ENCODE measurements at regions not wholly inside any gene's neighbourhood (a gene's known extent, or its start where the extent isn't known, plus 50 kb on each side); places are given as distances from the start of the nearest gene placed in this dataset.

GRCh38 chr1:217327901-217328300 is 303.0 kb downstream of the GPATCH2 start:
- no peak for DNase-seq (ENCODE audit: low read depth, low spot score)
- H3K4me3 ChIP-seq (ENCODE audit: low read depth, low read length): no peak overlapping the region

GRCh38 chr1:217322834-217323233 is 308.1 kb downstream of the GPATCH2 start:
- CTCF ChIA-PET: no interaction called here
- POLR2A ChIA-PET: no interaction called here
- DNase-seq (ENCODE audit: low read depth, low spot score): no peak
- H3K4me3 ChIP-seq (ENCODE audit: low read depth, low read length): no peak overlapping the region
- no peak for TF ChIP-seq CTCF (IDR thresholded peaks at IDR 0.05; ENCODE audit: insufficient read depth, low read length, missing control alignments)

More at GRCh38 chr1:217327901-217328300, 303.0 kb downstream of the GPATCH2 start:
- no peak for TF ChIP-seq CTCF (IDR thresholded peaks at IDR 0.05; ENCODE audit: insufficient read depth, low read length, missing control alignments)
- POLR2A ChIA-PET: no interaction called here
- CTCF ChIA-PET: no interaction called here

GRCh38 chr1:217315346-217315745 is 315.5 kb downstream of the GPATCH2 start:
- no peak for DNase-seq (ENCODE audit: low read depth, low spot score)
- ChIA-PET CTCF (no interaction called here), POLR2A (no interaction called here)
- H3K4me3 ChIP-seq (ENCODE audit: low read depth, low read length): no peak overlapping the region
- no peak for TF ChIP-seq CTCF (IDR thresholded peaks at IDR 0.05; ENCODE audit: insufficient read depth, low read length, missing control alignments)

GRCh38 chr1:217313096-217313495 is 317.8 kb downstream of the GPATCH2 start:
- POLR2A ChIA-PET: no interaction called here
- TF ChIP-seq CTCF (IDR thresholded peaks at IDR 0.05; ENCODE audit: insufficient read depth, low read length, missing control alignments): no peak
- CTCF ChIA-PET: no interaction called here
- no peak overlapping the region for H3K4me3 ChIP-seq (ENCODE audit: low read depth, low read length)
- DNase-seq (ENCODE audit: low read depth, low spot score): no peak

- DNase-seq (ENCODE audit: low read depth, low spot score): no peak
- H3K4me3 ChIP-seq (ENCODE audit: low read depth, low read length): no peak overlapping the region
- TF ChIP-seq CTCF (IDR thresholded peaks at IDR 0.05; ENCODE audit: insufficient read depth, low read length, missing control alignments): no peak
- CTCF ChIA-PET: no interaction called here
- POLR2A ChIA-PET: no interaction called here
Measured at GRCh38 chr1:217311766-217312165, 319.1 kb downstream of the GPATCH2 start.

GRCh38 chr1:217311269-217311668 is 319.6 kb downstream of the GPATCH2 start:
- no peak for DNase-seq (ENCODE audit: low read depth, low spot score)
- POLR2A ChIA-PET: no interaction called here
- no peak overlapping the region for H3K4me3 ChIP-seq (ENCODE audit: low read depth, low read length)
- TF ChIP-seq CTCF (IDR thresholded peaks at IDR 0.05; ENCODE audit: insufficient read depth, low read length, missing control alignments): no peak
- CTCF ChIA-PET: no interaction called here
